ENCODE measurements at regions not wholly inside any gene's neighbourhood (a gene's known extent, or its start where the extent isn't known, plus 50 kb on each side); places are given as distances from the start of the nearest gene placed in this dataset.
"Not testable (repeated sequence)": the region's sequence is repeated elsewhere in the genome, so short reads cannot be mapped to it uniquely, and the experiment has no call there.

GRCh38 chr7:68733219-68734153 lies 864.8 kb upstream of the AUTS2 start:
- DNase-seq = no peak

GRCh38 chr7:68734431-68734830 lies 863.8 kb upstream of the AUTS2 start:
- DNase-seq = no peak

- DNase-seq = no peak
These were observed 859.0 kb upstream of the AUTS2 start for GRCh38 chr7:68739306-68739705.

DNA sequence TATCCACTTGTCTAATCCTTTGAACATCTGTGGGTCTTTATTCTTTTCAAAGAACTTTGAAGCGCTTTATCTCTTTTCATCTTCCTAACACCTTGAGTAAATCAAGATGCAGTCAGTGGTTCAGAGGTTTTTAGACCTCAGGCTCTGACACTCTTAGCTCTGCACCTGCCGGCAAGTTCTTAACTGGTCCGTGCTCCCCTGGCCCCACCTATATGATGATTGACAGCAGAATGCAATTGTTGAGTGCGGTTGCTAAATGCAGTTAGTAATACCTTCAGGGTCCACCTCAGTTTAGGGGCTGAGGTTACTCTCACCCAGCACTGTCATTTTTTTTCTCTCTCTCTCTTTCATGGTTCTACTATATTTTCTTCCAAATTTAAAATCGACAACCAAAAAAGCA lies 854.2 kb upstream of the AUTS2 start:
- DNase-seq = no peak

DNA sequence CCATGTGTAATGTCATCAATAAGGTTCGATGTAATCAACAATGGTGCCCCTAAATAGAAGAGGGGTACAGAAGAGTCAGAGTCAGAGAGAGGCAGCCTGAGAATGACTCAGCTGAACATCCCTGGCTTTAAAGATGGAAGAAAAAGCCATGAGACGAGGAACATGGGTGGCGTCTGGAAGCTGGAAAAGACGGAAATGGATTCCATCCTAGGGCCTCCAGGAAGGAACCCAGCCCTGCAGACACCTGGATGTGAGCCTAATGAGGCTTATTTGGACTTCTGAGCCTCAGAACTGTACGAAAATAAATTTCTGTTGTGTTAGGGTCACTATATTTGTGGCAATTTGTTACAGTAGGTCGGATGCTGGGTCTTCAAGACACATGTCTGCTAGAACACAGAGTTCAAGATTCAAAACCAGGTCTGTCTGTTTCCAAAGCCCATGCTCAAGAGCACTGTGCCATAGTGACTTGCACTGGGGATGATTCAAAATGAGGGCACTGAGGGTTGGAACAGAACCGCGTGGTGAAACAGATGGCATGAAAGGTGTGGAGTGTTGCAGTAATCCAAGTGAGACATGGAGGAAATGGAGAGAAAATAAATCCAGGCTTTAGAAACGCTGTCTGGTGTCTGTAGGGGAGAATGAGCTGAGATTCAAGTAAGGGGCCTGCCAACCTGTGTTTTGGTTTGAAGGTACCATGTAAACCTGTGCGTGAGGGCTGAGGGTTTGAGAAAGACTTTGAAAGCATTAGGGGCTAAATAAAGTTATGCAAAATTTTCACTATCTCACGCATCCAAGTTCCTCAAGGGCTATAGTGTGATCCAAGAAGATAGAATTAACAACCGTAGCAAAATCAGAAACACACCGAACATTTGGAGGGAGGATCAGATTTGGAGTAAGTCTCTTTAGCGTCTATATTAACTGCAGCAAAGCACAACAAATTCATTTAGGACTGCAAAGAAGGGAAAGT lies 849.1 kb upstream of the AUTS2 start:
- no peak for DNase-seq

- no peak for DNase-seq
These were observed 845.6 kb upstream of the AUTS2 start for GRCh38 chr7:68752485-68753178.

DNA sequence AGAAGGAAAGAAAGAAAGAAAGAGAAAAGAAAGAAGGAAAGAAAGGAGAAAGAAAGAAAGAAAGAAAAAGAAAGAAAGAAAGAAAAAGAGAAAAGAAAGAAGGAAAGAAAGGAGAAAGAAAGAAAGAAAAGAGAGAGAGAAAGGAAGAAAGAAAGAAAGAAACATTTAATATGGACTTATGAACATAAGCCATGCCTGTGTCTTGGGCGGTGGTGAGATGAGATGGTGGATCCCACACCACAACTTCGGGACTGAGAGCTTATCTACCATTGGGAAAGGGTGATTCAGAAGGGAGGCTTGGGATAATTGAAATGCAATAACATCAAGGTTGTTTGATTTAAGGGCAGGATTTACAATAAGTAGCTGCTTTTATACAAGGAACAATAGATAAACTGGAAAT lies 843.9 kb upstream of the AUTS2 start:
- DNase-seq = no peak

DNA sequence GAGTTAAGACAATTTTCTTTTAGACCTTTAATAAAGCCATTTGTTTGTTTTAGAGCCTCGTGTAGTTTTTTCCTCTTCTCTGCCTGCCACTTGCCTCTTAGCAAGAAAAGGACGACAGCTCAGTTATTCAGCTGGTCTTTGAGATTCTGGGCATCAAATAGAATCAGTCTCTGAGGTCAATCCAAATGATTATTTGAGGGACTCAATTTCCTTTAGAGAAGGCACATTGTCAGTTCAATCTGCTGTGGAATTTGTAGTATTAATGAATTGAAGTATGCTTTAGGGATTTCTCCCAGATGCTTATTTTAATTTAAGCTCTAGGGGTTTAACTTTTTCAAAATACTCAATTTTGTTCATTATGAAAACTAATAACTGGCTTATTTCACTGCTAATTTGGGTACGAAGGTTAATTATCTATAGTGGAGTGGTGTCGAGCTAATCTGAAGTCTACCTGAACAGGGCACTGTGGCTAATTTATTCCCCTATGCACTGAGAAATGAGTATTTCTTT lies 841.2 kb upstream of the AUTS2 start:
- no peak for DNase-seq

DNA sequence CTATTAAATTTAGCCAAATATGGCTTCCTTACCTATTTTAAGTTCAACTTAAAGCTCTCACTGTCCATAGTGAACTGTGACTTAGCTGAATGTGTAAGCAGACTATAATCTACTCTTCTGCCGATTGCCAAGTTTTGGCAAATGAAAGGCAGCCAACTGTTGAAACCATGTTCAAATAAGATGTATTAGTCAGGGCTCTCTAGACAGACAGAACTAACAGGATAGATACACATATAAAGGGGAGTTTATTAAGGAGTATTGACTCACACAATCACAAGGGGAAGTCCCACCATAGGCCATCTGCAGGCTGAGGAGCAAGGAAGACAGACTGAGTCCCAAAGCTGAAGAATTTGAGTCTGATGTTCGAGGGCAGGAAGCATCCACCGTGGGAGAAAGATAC lies 837.7 kb upstream of the AUTS2 start:
- no peak for DNase-seq

DNA sequence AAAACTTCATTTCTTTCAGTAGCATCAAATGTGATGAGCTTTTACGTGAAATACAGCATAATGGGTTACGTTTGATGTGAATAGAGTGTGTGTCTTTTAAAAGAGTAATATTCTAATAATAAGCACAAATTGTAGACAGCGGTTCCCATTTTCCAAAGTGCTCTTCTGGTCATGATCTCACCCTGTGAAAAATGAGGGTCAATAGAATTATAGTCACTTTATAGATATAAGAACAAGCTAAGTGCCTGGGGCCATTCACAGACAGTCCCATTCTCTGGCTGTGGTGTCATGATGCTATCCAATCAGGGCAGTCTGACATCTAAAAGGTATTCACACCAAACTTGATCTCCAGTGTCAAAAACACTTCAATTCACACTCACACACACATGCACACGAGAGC lies 830.8 kb upstream of the AUTS2 start:
- no peak for DNase-seq

GRCh38 chr7:68770649-68771048 lies 827.6 kb upstream of the AUTS2 start:
- peak; percentile 78 for DNase-seq

DNA sequence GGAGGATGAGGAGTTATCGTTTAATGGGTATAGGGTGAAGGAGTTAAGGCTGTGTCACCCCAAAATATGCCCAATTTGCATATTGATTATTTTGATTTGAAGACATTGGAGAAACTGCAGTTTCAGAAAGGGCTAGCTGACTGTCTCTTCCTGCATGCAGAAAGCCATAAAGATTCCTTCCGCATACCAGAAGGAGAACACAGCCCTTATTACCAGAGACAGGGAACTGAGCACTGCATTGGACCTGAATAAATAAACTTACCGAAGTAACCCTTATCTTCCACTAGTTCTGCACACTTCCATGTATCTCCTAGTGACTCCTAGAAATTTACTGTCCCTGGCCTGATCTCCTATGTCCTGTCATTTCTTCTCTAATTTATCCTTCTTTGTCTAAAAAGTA lies 821.9 kb upstream of the AUTS2 start:
- no peak for DNase-seq

DNA sequence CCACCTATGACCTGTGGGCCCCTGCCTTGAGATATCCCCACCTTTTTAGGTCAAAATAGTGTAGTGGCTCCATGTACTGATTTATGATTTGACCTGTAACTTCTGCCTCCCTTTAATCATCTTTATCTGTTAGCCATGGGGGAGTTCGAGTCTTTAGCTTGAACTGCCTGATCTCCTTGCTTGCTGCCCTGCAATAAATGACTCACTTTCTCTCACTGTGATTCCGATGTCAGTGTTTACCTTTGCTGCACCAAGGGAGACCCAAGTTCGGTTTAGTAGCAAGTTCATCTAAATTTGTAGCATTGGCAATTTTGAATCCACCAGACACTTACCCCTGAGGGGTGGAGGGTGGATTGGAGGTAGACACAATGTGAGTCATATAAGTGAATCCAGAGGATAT lies 814.6 kb upstream of the AUTS2 start:
- DNase-seq = no peak

DNA sequence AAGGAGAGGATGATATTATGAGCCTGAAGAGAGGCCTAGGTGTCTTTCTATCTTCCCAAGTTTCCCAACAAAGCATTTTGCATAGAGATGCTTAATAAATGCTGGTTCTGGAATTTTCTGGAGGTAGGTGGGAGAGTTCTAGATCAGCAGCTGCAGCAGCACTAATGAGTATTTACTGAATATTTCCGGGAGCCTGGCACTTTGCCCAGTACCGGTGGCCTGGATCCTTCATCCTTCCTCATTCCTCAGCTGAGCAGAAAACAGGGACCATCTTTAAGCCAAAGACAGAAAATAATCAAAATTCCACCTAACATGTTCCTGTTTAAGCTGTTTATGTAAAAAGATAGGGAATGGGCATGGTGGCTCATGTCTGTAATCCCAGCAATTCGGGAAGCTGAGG lies 813.2 kb upstream of the AUTS2 start:
- no peak for DNase-seq

- DNase-seq = peak; percentile 84
These were observed 810.7 kb upstream of the AUTS2 start for GRCh38 chr7:68787566-68787965.

- not testable (repeated sequence) for DNase-seq
These were observed 809.7 kb upstream of the AUTS2 start for GRCh38 chr7:68788529-68788928.

- DNase-seq = no peak
These were observed 808.7 kb upstream of the AUTS2 start for GRCh38 chr7:68789597-68789996.

GRCh38 chr7:68792351-68792750 lies 805.9 kb upstream of the AUTS2 start:
- no peak for DNase-seq

DNA sequence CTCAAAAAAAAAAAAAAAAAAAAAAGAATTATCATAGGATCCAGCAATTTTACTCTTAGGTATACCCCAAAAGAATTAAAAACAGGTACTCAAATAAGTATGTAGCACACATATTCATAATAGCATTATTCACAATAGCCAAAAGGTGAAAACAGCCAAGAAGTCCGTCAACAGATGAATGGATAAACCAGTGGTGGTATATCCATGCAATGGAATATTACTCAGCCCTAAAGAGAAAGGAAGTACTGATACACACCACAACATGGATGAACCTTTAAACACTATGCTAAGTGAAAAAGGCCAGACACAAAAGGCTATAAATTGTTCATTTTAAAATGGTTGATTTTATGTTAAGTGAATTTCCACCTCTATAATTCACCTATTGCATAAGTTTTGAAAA lies 804.8 kb upstream of the AUTS2 start:
- DNase-seq = no peak

DNA sequence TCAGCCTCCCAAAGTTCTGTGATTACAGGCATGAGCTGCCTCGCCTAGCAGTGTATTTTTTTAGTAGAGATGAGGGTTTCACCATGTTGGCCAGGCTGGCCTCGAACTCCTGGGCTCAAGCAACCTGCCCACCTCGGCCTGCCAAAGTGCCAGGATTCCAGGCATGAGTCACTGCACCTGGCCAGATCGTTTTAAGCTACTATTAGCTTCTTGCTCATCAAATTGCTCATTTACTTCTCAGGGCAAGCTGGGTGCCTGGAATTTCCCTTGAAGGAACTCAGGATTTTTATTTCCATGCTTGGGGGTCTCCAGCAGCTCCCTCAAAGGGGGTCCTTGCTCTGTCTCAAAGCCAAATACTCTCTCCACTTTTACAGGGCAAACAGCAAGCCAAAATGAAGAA lies 798.0 kb upstream of the AUTS2 start:
- DNase-seq = no peak

DNA sequence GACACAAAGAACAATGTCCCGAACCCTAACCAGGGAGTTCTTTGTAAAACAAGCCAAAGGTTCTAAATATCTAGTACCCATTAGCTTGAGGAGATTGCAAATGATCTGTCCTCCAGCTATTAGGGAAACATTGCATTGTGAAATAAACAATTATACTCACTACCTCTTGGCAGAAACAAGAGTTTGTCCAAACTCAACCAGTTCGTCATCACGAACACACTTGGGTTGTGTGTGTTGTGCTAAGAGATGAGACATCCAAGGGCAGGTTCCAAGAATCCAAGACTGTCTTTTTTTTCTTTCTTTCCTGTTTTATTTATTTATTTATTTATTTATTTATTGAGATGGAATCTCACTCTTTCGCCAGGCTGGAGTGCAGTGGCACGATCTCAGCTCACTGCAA lies 793.1 kb upstream of the AUTS2 start:
- DNase-seq = no peak

- no peak for DNase-seq
These were observed 790.6 kb upstream of the AUTS2 start for GRCh38 chr7:68807666-68808065.

DNA sequence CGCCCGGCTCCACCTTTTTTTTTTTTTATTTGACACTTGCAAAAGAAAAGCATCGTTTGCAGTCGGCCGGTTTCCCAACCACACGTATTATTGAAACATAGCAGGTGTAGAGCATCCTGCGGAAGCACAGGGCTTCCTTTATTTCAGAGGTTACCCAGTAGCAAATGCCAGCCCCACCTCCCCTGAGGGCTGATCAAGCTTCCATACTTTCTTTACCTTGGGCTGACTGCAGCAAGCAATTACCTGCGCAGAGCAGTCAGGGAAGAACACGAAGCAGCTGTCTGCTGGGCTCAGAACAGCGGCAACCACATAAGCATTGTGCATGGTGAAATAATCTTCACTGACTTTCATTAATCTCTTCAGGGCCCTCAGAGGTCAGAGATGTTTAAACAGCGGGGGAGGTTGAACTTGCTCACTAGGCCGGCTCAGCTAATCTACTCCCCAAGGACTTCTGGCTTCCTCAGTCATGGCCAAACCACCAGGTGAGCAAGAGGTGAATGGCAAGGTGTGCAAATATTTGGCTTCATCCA lies 784.7 kb upstream of the AUTS2 start:
- DNase-seq = peak; percentile 96
